ENCODE measurements at regions not wholly inside any gene's neighbourhood (a gene's known extent, or its start where the extent isn't known, plus 50 kb on each side); places are given as distances from the start of the nearest gene placed in this dataset.

DNA sequence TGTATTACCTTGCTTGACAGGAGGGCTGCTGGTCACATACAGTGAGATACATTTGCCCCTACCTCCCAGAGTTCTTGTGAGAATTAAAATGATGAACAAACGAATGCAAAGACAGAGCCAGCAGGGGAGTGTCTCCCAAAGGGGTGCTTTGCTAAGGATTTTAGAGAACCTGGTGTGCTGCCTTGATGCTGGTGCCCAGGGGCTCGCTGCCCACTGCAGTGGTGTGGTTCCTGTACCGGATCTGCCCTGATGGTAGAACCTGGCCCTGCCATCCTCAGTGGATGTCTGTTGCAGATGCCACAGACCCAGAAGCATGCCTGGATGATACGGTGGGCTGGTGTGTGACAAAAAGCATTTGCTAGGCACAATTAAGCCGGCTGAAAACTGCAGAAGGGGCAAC lies 414.8 kb upstream of the HS6ST1 start:
- 78% methylated on average over 5 of the region's 5 CpGs for WGBS
- no peak overlapping the region for H3K9ac ChIP-seq (ENCODE audit: low read depth in 1 of 2, low read length in 2 of 2)
- DNase-seq (ENCODE audit: low spot score) = no peak
- peaks cover 0 to 4% (median 0%) of the 10 kb centered on the region in 4 donors for H3K9me3 ChIP-seq (ENCODE audit: control insufficient read depth in 4 of 4, low read length in 3 of 4)
- H3K36me3 ChIP-seq (ENCODE audit: control insufficient read depth in 4 of 4, insufficient read depth in 3 of 4, low read depth in 1 of 4, low read length in 3 of 4) = no peaks in the 10 kb centered on the region
- peaks cover 6 to 16% (median 7%) of the 10 kb centered on the region in 4 donors for H3K4me1 ChIP-seq (ENCODE audit: control insufficient read depth in 4 of 4, insufficient read depth in 4 of 4, low read length in 3 of 4)
- no peak overlapping the region for H3K4me3 ChIP-seq (ENCODE audit: low read depth in 1 of 3, low read length in 3 of 3)
- no peak overlapping the region for H3K27ac ChIP-seq (ENCODE audit: low read depth in 1 of 2, low read length in 2 of 2)
- TF ChIP-seq, protein P1, sequence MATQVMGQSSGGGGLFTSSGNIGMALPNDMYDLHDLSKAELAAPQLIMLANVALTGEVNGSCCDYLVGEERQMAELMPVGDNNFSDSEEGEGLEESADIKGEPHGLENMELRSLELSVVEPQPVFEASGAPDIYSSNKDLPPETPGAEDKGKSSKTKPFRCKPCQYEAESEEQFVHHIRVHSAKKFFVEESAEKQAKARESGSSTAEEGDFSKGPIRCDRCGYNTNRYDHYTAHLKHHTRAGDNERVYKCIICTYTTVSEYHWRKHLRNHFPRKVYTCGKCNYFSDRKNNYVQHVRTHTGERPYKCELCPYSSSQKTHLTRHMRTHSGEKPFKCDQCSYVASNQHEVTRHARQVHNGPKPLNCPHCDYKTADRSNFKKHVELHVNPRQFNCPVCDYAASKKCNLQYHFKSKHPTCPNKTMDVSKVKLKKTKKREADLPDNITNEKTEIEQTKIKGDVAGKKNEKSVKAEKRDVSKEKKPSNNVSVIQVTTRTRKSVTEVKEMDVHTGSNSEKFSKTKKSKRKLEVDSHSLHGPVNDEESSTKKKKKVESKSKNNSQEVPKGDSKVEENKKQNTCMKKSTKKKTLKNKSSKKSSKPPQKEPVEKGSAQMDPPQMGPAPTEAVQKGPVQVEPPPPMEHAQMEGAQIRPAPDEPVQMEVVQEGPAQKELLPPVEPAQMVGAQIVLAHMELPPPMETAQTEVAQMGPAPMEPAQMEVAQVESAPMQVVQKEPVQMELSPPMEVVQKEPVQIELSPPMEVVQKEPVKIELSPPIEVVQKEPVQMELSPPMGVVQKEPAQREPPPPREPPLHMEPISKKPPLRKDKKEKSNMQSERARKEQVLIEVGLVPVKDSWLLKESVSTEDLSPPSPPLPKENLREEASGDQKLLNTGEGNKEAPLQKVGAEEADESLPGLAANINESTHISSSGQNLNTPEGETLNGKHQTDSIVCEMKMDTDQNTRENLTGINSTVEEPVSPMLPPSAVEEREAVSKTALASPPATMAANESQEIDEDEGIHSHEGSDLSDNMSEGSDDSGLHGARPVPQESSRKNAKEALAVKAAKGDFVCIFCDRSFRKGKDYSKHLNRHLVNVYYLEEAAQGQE (IDR thresholded peaks at IDR 0.05) = no peak
- TF ChIP-seq HNF4A (conservative IDR thresholded peaks at IDR 0.05) = no peak
- peaks cover 0 to 5% (median 0%) of the 10 kb centered on the region in 4 donors for H3K27me3 ChIP-seq (ENCODE audit: control insufficient read depth in 4 of 4, insufficient read depth in 4 of 4, low read length in 3 of 4)

DNA sequence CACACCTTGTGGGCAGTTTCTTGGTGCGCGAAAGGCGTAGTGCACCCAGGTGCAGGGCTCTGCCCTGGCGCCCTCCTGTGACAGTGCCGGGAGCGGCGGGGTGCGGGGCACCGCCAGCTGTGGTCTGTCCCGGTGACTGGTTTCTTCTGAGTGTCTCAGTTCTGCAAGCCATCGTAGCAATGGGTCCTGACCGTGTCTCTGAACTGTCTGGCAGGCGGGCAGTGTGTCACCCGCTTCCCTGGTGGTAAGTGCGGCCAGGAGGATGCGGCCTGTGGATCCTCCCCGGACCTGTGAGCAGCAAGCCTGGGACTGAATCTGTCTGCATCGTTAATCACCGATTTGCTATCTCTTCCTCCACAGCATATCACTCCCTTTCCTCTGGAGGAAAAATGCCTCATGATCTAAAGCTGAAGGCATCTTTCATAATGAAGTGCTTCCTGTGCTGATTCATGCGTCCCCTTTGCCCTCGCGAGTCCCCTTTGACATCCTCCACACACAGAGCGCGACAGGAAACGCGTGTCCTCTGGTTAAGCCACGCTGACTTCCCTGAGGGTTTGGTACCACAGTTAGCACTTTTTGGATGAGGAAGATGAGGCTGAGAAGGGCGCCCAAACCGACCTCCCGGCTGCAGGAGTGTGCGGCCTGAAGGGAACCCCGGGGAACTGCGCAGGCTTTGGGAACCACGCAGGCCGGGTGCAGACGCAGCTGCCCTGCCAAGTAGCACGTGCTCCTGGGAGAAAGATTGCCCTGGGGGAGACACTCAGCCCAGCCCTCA lies 416.0 kb upstream of the HS6ST1 start:
- TF ChIP-seq TAF1 (conservative IDR thresholded peaks at IDR 0.05) = no peak
- TF ChIP-seq, protein P2, sequence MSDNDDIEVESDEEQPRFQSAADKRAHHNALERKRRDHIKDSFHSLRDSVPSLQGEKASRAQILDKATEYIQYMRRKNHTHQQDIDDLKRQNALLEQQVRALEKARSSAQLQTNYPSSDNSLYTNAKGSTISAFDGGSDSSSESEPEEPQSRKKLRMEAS (IDR thresholded peaks at IDR 0.05) = peak; percentile 44
- TF ChIP-seq JUND (IDR thresholded peaks at IDR 0.05) = peak in 1 of 2 donors; percentile 14
- TF ChIP-seq GABPA (IDR thresholded peaks at IDR 0.05 in 1 of 2, conservative IDR thresholded peaks at IDR 0.05 in 1 of 2) = no peak
- TF ChIP-seq, protein P3, sequence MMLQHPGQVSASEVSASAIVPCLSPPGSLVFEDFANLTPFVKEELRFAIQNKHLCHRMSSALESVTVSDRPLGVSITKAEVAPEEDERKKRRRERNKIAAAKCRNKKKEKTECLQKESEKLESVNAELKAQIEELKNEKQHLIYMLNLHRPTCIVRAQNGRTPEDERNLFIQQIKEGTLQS (IDR thresholded peaks at IDR 0.05) = no peak
- TF ChIP-seq NR2F2 (IDR thresholded peaks at IDR 0.05) = peak; percentile 98
- TF ChIP-seq FOXA2 (IDR thresholded peaks at IDR 0.05) = no peak
- peak in 1 of 2 donors; percentile 16 for TF ChIP-seq RAD21 (IDR thresholded peaks at IDR 0.05)
- WGBS = 69% methylated on average over 37 of the region's 37 CpGs
- Histone ChIP-seq H3K9me3 (ENCODE audit: control insufficient read depth in 4 of 4, low read length in 3 of 4) (no peaks in the 10 kb centered on the region), H3K27ac (ENCODE audit: low read depth in 1 of 2, low read length in 2 of 2) (no peak overlapping the region), H3K4me1 (ENCODE audit: control insufficient read depth in 4 of 4, insufficient read depth in 4 of 4, low read length in 3 of 4) (peaks cover 6 to 16% (median 7%) of the 10 kb centered on the region in 4 donors), H3K27me3 (ENCODE audit: control insufficient read depth in 4 of 4, insufficient read depth in 4 of 4, low read length in 3 of 4) (peaks cover 0 to 5% (median 0%) of the 10 kb centered on the region in 4 donors), H3K9ac (ENCODE audit: low read depth in 1 of 2, low read length in 2 of 2) (no peak overlapping the region), H3K4me3 (ENCODE audit: low read depth in 1 of 3, low read length in 3 of 3) (no peak overlapping the region), H3K36me3 (ENCODE audit: control insufficient read depth in 4 of 4, insufficient read depth in 3 of 4, low read depth in 1 of 4, low read length in 3 of 4) (no peaks in the 10 kb centered on the region)
- DNase-seq (ENCODE audit: low spot score) = no peak

DNA sequence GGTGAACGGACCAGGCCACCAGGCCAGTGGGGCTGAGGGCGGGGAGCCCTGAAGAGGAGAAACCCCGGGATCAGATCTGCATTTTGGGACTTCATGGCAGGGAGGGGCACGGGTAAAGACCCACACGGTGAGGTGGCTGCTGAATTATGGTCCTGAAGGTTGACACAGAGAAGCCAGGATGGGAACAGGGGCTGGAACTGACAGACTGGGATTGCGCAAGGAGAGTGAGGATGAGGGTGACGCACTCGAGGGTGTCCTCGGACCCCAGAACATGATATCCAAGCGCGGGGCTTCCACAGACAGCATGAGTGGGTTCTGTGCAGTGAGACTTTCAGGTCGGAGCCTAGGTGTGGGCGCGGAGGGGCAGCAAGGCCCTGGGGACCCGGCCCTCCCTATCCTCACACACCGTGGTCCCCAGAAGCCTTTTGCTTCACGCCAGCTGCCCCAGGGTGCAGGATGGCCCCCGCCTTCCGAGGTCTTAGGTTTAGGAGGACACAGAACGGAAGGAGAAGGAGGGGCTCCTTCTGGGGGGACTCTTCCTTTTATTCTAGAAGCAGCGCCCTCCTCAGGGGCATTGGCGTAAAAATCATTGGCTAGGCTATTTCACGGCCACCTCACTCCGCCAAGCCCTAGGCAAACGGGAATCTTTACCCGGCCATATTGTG lies 416.8 kb upstream of the HS6ST1 start:
- no peak overlapping the region for H3K27ac ChIP-seq (ENCODE audit: low read depth in 1 of 2, low read length in 2 of 2)
- no peaks in the 10 kb centered on the region for H3K36me3 ChIP-seq (ENCODE audit: control insufficient read depth in 4 of 4, insufficient read depth in 3 of 4, low read depth in 1 of 4, low read length in 3 of 4)
- H3K9ac ChIP-seq (ENCODE audit: low read depth in 1 of 2, low read length in 2 of 2) = no peak overlapping the region
- WGBS = 81% methylated on average over 26 of the region's 26 CpGs
- no peaks in the 10 kb centered on the region for H3K9me3 ChIP-seq (ENCODE audit: control insufficient read depth in 4 of 4, low read length in 3 of 4)
- H3K27me3 ChIP-seq (ENCODE audit: control insufficient read depth in 4 of 4, insufficient read depth in 4 of 4, low read length in 3 of 4) = peaks cover 0 to 5% (median 0%) of the 10 kb centered on the region in 4 donors
- H3K4me3 ChIP-seq (ENCODE audit: low read depth in 1 of 3, low read length in 3 of 3) = no peak overlapping the region
- DNase-seq (ENCODE audit: low spot score) = no peak
- TF ChIP-seq SP1 (IDR thresholded peaks at IDR 0.05) (no peak), GABPA (IDR thresholded peaks at IDR 0.05 in 1 of 2, conservative IDR thresholded peaks at IDR 0.05 in 1 of 2) (no peak), JUND (IDR thresholded peaks at IDR 0.05) (no peak), HNF4G (IDR thresholded peaks at IDR 0.05) (no peak), FOXA1 (IDR thresholded peaks at IDR 0.05) (no peak), YY1 (IDR thresholded peaks at IDR 0.05) (no peak), RXRA (IDR thresholded peaks at IDR 0.05) (no peak), EGR1 (IDR thresholded peaks at IDR 0.05; ENCODE audit: low read depth in 2 of 2) (no peak)
- TF ChIP-seq, protein P3 (IDR thresholded peaks at IDR 0.05) = no peak
- TF ChIP-seq, protein P2 (IDR thresholded peaks at IDR 0.05) = no peak
- TF ChIP-seq, protein P1 (IDR thresholded peaks at IDR 0.05) = no peak
- H3K4me1 ChIP-seq (ENCODE audit: control insufficient read depth in 4 of 4, insufficient read depth in 4 of 4, low read length in 3 of 4) = peaks cover 6 to 16% (median 7%) of the 10 kb centered on the region in 4 donors

Measured in liver (tissue), 7 donors.